Liver (tissue), 7 donors: ENCODE measurements at regions not wholly inside any gene's neighbourhood (a gene's known extent, or its start where the extent isn't known, plus 50 kb on each side); places are given as distances from the start of the nearest gene placed in this dataset.

Experiments used
- DNase-seq: peaks from one replicate; pipeline ENCODE4 v3.0.0-alpha.2; 2017; ENCODE audit warnings: low spot score
- H3K27ac ChIP-seq, 2 donors: one replicate each; pipeline ENCODE4 v1.7.0; 2013; ENCODE audit warnings: inconsistent platforms in 2 of 2, low read length in 2 of 2, control low read depth in 1 of 2, low read depth in 1 of 2, mild to moderate bottlenecking in 1 of 2
- H3K27me3 ChIP-seq, 4 donors: one replicate each; pipeline versions ENCODE4 v1.6.1 to v1.7.0; 2013; ENCODE audit warnings: low read length in 3 of 4, inconsistent platforms in 1 of 4, mild to moderate bottlenecking in 1 of 4, moderate library complexity in 1 of 4; ENCODE audit not compliant: control insufficient read depth in 4 of 4, insufficient read depth in 4 of 4
- H3K36me3 ChIP-seq, 4 donors: one replicate each; pipeline versions ENCODE4 v1.6.1 to v1.7.0; 2013; ENCODE audit warnings: low read length in 3 of 4, mild to moderate bottlenecking in 3 of 4, low read depth in 1 of 4, moderate library complexity in 1 of 4; ENCODE audit not compliant: control insufficient read depth in 4 of 4, insufficient read depth in 3 of 4
- H3K4me1 ChIP-seq, 4 donors: one replicate each; pipeline versions ENCODE4 v1.6.1 to v1.7.0; 2013; ENCODE audit warnings: low read length in 3 of 4, mild to moderate bottlenecking in 3 of 4, moderate library complexity in 1 of 4; ENCODE audit not compliant: control insufficient read depth in 4 of 4, insufficient read depth in 4 of 4
- H3K4me3 ChIP-seq, 3 donors: one replicate each; pipeline versions ENCODE4 v1.6.1 to v1.7.0; 2013; ENCODE audit warnings: low read length in 3 of 3, control low read depth in 1 of 3, low read depth in 1 of 3, mild to moderate bottlenecking in 1 of 3
- H3K9ac ChIP-seq, 2 donors: one replicate each; pipeline ENCODE4 v1.7.0; 2013; ENCODE audit warnings: low read length in 2 of 2, mild to moderate bottlenecking in 2 of 2, moderate library complexity in 2 of 2, control low read depth in 1 of 2, low read depth in 1 of 2
- H3K9me3 ChIP-seq, 4 donors: one replicate each; pipeline versions ENCODE4 v1.6.1 to v1.7.0; 2013; ENCODE audit warnings: low read length in 3 of 4; ENCODE audit not compliant: control insufficient read depth in 4 of 4
- ATF3 ChIP-seq: IDR thresholded peaks from 2 replicates; pipeline ENCODE4 v1.6.1; 2016; ENCODE audit warnings: antibody characterized with exemption
- EGR1 ChIP-seq, 2 donors: IDR thresholded peaks; 2 replicates each; pipeline ENCODE4 v1.6.1; 2016 to 2018; ENCODE audit warnings: antibody characterized with exemption in 2 of 2, low read depth in 2 of 2
- FOXA1 ChIP-seq: IDR thresholded peaks from 2 replicates; pipeline ENCODE4 v1.6.1; 2016; ENCODE audit warnings: antibody characterized with exemption
- FOXA2 ChIP-seq: IDR thresholded peaks from 2 replicates; pipeline ENCODE4 v1.6.1; 2016; ENCODE audit warnings: antibody characterized with exemption
- HNF4A ChIP-seq, 2 donors: conservative IDR thresholded peaks; 2 replicates each; pipeline ENCODE4 v1.6.1; 2016; ENCODE audit warnings: antibody characterized with exemption in 2 of 2, mild to moderate bottlenecking in 2 of 2
- HNF4G ChIP-seq: IDR thresholded peaks from 2 replicates; pipeline ENCODE4 v1.6.1; 2016; ENCODE audit warnings: antibody characterized with exemption
- JUND ChIP-seq, 2 donors: IDR thresholded peaks; 2 replicates each; pipeline ENCODE4 v1.6.1; 2016; ENCODE audit warnings: antibody characterized with exemption in 2 of 2
- MAX ChIP-seq: IDR thresholded peaks from 2 replicates; pipeline ENCODE4 v1.6.1; 2016; ENCODE audit warnings: antibody characterized with exemption
- NR2F2 ChIP-seq: IDR thresholded peaks from 2 replicates; pipeline ENCODE4 v1.6.1; 2016; ENCODE audit warnings: antibody characterized with exemption
- RAD21 ChIP-seq, 2 donors: IDR thresholded peaks; 2 replicates each; pipeline ENCODE4 v1.6.1; 2016; ENCODE audit warnings: antibody characterized with exemption in 2 of 2, mild to moderate bottlenecking in 2 of 2
- RXRA ChIP-seq, 2 donors: IDR thresholded peaks; 2 replicates each; pipeline ENCODE4 v1.6.1; 2017 to 2018; ENCODE audit warnings: antibody characterized with exemption in 2 of 2, mild to moderate bottlenecking in 1 of 2
- SP1 ChIP-seq: IDR thresholded peaks from 2 replicates; pipeline ENCODE4 v1.6.1; 2018; ENCODE audit warnings: antibody characterized with exemption, mild to moderate bottlenecking
- TAF1 ChIP-seq: conservative IDR thresholded peaks from 2 replicates; pipeline ENCODE4 v1.6.1; 2016; ENCODE audit warnings: antibody characterized with exemption, mild to moderate bottlenecking
- YY1 ChIP-seq: IDR thresholded peaks from 2 replicates; pipeline ENCODE4 v1.6.1; 2016; ENCODE audit warnings: antibody characterized with exemption, mild to moderate bottlenecking
- WGBS: extraction: QIAGEN DNeasy Blood & Tissue Kit; methylation state at CpG from one replicate; pipeline ENCODE4 v1.1.7; 2013; 5-methylcytosine and 5-hydroxymethylcytosine counted together
- TF ChIP-seq, protein P1 (sequence below): IDR thresholded peaks from 2 replicates; pipeline ENCODE4 v1.6.1; 2016; ENCODE audit warnings: antibody characterized with exemption
- TF ChIP-seq, protein P2 (sequence below): IDR thresholded peaks from 2 replicates; pipeline ENCODE4 v1.6.1; 2016; ENCODE audit warnings: antibody characterized with exemption, mild to moderate bottlenecking
- donor health status: healthy.
- donor health status: healthy.
- donor health status: healthy.
- donor health status: healthy.

DNA sequence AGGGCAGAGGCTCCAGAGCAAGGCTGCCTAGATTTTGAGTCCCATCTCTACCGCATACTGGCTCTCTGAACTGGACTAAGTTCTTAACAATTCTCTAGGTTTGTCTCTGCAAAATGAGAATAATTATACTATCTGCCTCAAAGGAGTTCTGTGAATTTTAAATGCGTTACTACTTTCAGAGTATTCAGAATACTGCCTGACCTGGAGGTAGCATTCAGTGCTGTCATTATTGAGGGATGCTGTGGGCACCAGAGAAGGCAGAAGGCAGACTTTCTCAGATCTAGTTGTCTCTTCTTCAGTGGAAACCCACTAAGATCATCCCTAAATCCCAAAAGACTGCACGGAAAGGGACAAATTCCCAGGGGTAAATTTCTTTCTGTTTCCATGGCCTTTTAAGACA, 147.4 kb upstream of the RORA start (continued):
- TF ChIP-seq RXRA (IDR thresholded peaks at IDR 0.05) (no peak), HNF4G (no peak), YY1 (no peak), NR2F2 (no peak), SP1 (no peak), FOXA2 (no peak), RAD21 (IDR thresholded peaks at IDR 0.05) (no peak), HNF4A (conservative IDR thresholded peaks at IDR 0.05) (no peak)

DNA sequence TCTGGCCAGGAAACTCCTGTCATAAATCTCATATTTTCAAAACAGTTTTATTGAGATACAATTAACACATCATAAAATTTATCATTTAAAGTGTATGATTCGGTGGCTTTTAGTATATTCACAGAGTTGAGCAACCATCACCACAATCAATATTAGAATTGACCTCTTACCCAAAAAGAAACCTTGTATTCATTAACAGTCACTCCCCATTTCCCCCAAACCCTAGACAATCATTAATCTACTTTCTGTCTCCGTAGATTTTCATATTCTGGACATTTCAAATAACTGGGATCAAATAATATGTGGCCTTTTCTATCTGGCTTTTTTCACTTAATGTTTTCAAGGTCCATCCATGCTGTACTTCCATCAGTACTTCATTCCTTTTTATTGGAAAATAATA, 145.7 kb upstream of the RORA start:
- TF ChIP-seq EGR1 (IDR thresholded peaks at IDR 0.05; ENCODE audit: low read depth in 2 of 2), result no peak
- TF ChIP-seq, protein P1, sequence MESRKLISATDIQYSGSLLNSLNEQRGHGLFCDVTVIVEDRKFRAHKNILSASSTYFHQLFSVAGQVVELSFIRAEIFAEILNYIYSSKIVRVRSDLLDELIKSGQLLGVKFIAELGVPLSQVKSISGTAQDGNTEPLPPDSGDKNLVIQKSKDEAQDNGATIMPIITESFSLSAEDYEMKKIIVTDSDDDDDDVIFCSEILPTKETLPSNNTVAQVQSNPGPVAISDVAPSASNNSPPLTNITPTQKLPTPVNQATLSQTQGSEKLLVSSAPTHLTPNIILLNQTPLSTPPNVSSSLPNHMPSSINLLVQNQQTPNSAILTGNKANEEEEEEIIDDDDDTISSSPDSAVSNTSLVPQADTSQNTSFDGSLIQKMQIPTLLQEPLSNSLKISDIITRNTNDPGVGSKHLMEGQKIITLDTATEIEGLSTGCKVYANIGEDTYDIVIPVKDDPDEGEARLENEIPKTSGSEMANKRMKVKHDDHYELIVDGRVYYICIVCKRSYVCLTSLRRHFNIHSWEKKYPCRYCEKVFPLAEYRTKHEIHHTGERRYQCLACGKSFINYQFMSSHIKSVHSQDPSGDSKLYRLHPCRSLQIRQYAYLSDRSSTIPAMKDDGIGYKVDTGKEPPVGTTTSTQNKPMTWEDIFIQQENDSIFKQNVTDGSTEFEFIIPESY, result no peak
- peak; percentile 38 to 51 for TF ChIP-seq RAD21 (IDR thresholded peaks at IDR 0.05)
- TF ChIP-seq, protein P2, sequence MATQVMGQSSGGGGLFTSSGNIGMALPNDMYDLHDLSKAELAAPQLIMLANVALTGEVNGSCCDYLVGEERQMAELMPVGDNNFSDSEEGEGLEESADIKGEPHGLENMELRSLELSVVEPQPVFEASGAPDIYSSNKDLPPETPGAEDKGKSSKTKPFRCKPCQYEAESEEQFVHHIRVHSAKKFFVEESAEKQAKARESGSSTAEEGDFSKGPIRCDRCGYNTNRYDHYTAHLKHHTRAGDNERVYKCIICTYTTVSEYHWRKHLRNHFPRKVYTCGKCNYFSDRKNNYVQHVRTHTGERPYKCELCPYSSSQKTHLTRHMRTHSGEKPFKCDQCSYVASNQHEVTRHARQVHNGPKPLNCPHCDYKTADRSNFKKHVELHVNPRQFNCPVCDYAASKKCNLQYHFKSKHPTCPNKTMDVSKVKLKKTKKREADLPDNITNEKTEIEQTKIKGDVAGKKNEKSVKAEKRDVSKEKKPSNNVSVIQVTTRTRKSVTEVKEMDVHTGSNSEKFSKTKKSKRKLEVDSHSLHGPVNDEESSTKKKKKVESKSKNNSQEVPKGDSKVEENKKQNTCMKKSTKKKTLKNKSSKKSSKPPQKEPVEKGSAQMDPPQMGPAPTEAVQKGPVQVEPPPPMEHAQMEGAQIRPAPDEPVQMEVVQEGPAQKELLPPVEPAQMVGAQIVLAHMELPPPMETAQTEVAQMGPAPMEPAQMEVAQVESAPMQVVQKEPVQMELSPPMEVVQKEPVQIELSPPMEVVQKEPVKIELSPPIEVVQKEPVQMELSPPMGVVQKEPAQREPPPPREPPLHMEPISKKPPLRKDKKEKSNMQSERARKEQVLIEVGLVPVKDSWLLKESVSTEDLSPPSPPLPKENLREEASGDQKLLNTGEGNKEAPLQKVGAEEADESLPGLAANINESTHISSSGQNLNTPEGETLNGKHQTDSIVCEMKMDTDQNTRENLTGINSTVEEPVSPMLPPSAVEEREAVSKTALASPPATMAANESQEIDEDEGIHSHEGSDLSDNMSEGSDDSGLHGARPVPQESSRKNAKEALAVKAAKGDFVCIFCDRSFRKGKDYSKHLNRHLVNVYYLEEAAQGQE, result peak; percentile 66
- peak; percentile 84 to 91 for TF ChIP-seq RXRA (IDR thresholded peaks at IDR 0.05)
- TF ChIP-seq JUND (IDR thresholded peaks at IDR 0.05), result peak in 1 of 2 donors; percentile 9
- TF ChIP-seq HNF4A (conservative IDR thresholded peaks at IDR 0.05), result peak; percentile 38 to 44
- TF ChIP-seq NR2F2, result no peak
- TF ChIP-seq YY1, result peak; percentile 68
- no peak for TF ChIP-seq TAF1
- peak; percentile 8 for TF ChIP-seq MAX
- peak; percentile 4 for TF ChIP-seq FOXA1
- no peak for TF ChIP-seq ATF3
- peak; percentile 89 for TF ChIP-seq SP1
- no peaks in the 10 kb centered on the region for H3K36me3 ChIP-seq
- peak overlapping the region; percentile 53 to 62 for H3K27ac ChIP-seq
- no peaks in the 10 kb centered on the region for H3K9me3 ChIP-seq
- H3K27me3 ChIP-seq, result no peaks in the 10 kb centered on the region
- WGBS, result 35% methylated on average over 2 of the region's 2 CpGs
- H3K4me3 ChIP-seq, result no peak overlapping the region
- H3K9ac ChIP-seq, result no peak overlapping the region
- peaks cover 5 to 40% (median 15%) of the 10 kb centered on the region in 4 donors for H3K4me1 ChIP-seq
- DNase-seq, result no peak

GRCh38 chr15:61367953-61368352, 138.9 kb upstream of the RORA start:
- no peak overlapping the region for H3K9ac ChIP-seq
- peaks cover 0 to 2% (median 0%) of the 10 kb centered on the region in 4 donors for H3K9me3 ChIP-seq
- no peak overlapping the region for H3K4me3 ChIP-seq
- no peaks in the 10 kb centered on the region for H3K36me3 ChIP-seq
- peaks cover 0 to 3% (median 0%) of the 10 kb centered on the region in 4 donors for H3K4me1 ChIP-seq
- TF ChIP-seq ATF3 (no peak), TAF1 (no peak), RAD21 (IDR thresholded peaks at IDR 0.05) (peak in 1 of 2 donors; percentile 59)
- TF ChIP-seq, protein P1, result no peak
- no peaks in the 10 kb centered on the region for H3K27me3 ChIP-seq
- no peak overlapping the region for H3K27ac ChIP-seq
- 97% methylated on average over 2 of the region's 2 CpGs for WGBS
- DNase-seq, result no peak
